ENCODE measurements at regions not wholly inside any gene's neighbourhood (a gene's known extent, or its start where the extent isn't known, plus 50 kb on each side); places are given as distances from the start of the nearest gene placed in this dataset.

GRCh38 chr2:16270441-16270840 lies 330.1 kb downstream of the MYCN start:
- Histone ChIP-seq H3K4me1 (no peaks in the 10 kb centered on the region), H3K9me3 (no peaks in the 10 kb centered on the region), H3K27me3 (no peaks in the 10 kb centered on the region), H3K4me3 (no peak overlapping the region), H3K36me3 (no peaks in the 10 kb centered on the region), H3K27ac (no peak overlapping the region)
- no peak for DNase-seq (ENCODE audit: low spot score in 2 of 2)
- WGBS = 88% methylated on average over 4 of the region's 4 CpGs
- TF ChIP-seq POLR2AphosphoS5 (IDR thresholded peaks at IDR 0.05) = no peak
- TF ChIP-seq POLR2A (IDR thresholded peaks at IDR 0.05) = no peak
- TF ChIP-seq EP300 (IDR thresholded peaks at IDR 0.05) = no peak
- TF ChIP-seq, protein P1, sequence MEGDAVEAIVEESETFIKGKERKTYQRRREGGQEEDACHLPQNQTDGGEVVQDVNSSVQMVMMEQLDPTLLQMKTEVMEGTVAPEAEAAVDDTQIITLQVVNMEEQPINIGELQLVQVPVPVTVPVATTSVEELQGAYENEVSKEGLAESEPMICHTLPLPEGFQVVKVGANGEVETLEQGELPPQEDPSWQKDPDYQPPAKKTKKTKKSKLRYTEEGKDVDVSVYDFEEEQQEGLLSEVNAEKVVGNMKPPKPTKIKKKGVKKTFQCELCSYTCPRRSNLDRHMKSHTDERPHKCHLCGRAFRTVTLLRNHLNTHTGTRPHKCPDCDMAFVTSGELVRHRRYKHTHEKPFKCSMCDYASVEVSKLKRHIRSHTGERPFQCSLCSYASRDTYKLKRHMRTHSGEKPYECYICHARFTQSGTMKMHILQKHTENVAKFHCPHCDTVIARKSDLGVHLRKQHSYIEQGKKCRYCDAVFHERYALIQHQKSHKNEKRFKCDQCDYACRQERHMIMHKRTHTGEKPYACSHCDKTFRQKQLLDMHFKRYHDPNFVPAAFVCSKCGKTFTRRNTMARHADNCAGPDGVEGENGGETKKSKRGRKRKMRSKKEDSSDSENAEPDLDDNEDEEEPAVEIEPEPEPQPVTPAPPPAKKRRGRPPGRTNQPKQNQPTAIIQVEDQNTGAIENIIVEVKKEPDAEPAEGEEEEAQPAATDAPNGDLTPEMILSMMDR (IDR thresholded peaks at IDR 0.05) = no peak

DNA sequence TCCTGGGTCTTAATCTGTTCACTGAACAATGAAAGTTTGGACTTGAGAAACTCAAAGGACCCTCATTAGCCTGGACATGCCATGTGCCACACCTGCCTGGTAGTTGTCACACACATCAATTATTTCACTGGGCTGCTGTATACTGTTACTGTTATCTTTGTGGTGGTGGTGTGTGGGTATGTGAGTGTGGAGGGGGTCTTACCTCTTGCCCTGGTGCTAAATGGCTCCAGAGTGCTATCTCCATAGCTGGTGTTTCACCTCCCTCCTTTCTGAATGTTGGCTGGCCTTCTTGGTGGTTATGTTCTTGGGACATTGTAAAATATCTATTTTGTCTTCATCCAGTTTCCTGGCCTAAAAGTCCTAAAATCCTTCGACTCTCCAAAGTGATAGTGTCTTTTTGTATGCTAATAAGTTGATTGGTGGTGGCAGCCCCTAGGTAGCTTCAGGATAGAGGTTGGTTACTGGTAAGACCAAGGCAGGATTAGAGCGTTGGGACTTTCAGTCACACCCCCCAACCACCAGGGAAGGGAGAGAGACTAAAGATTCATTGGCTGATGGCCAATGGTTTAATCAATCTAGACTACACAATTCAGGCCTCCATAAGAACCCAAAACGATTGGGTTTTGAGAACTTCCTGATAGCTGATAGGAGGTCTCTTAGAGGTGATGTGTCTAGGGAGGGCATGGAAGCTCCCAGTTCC lies 328.1 kb downstream of the MYCN start:
- H3K36me3 ChIP-seq = no peaks in the 10 kb centered on the region
- 76% methylated on average over 3 of the region's 3 CpGs for WGBS
- H3K27me3 ChIP-seq = no peaks in the 10 kb centered on the region
- no peak for DNase-seq (ENCODE audit: low spot score in 2 of 2)
- H3K27ac ChIP-seq = no peak overlapping the region
- H3K4me3 ChIP-seq = no peak overlapping the region
- H3K9me3 ChIP-seq = no peaks in the 10 kb centered on the region
- TF ChIP-seq POLR2AphosphoS5 (IDR thresholded peaks at IDR 0.05) = no peak
- TF ChIP-seq EP300 (IDR thresholded peaks at IDR 0.05) = no peak
- no peak for TF ChIP-seq POLR2A (IDR thresholded peaks at IDR 0.05)
- TF ChIP-seq, protein P1 (IDR thresholded peaks at IDR 0.05) = no peak
- no peaks in the 10 kb centered on the region for H3K4me1 ChIP-seq

DNA sequence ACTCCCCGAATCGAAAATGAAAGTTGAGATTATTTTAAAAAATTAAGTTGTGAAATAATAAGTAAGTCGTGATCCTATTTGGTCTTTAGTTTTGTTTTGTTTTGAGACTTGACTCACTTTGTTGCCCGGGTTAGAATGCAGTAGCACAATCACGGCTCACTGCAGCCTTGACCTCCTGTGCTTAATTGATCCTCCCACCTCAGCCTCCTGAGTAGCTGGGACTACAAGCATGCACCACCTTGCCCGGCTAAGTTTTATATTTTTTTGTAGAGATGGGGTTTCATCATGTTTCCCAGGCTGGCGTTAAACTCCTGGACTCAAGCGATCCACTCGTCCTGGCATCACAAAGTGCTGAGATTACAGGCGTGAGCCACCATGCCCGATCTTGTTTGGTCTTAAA lies 326.2 kb downstream of the MYCN start:
- H3K27me3 ChIP-seq = no peaks in the 10 kb centered on the region
- H3K4me1 ChIP-seq = no peaks in the 10 kb centered on the region
- TF ChIP-seq, protein P1 (IDR thresholded peaks at IDR 0.05) = no peak
- TF ChIP-seq EP300 (IDR thresholded peaks at IDR 0.05) (no peak), POLR2A (IDR thresholded peaks at IDR 0.05) (no peak), POLR2AphosphoS5 (IDR thresholded peaks at IDR 0.05) (no peak)
- WGBS = 86% methylated on average over 11 of the region's 11 CpGs
- H3K4me3 ChIP-seq = no peak overlapping the region
- no peaks in the 10 kb centered on the region for H3K36me3 ChIP-seq
- H3K27ac ChIP-seq = no peak overlapping the region
- no peaks in the 10 kb centered on the region for H3K9me3 ChIP-seq
- DNase-seq (ENCODE audit: low spot score in 2 of 2) = no peak

GRCh38 chr2:16264931-16265540 lies 324.7 kb downstream of the MYCN start:
- H3K4me3 ChIP-seq = no peak overlapping the region
- H3K9me3 ChIP-seq = no peaks in the 10 kb centered on the region
- no peaks in the 10 kb centered on the region for H3K4me1 ChIP-seq
- H3K36me3 ChIP-seq = no peaks in the 10 kb centered on the region
- H3K27ac ChIP-seq = no peak overlapping the region
- H3K27me3 ChIP-seq = no peaks in the 10 kb centered on the region
- no peak for TF ChIP-seq EP300 (IDR thresholded peaks at IDR 0.05)
- no peak for TF ChIP-seq POLR2A (IDR thresholded peaks at IDR 0.05)
- TF ChIP-seq, protein P1 (IDR thresholded peaks at IDR 0.05) = no peak
- TF ChIP-seq POLR2AphosphoS5 (IDR thresholded peaks at IDR 0.05) = no peak
- WGBS = 82% methylated on average over 4 of the region's 4 CpGs
- DNase-seq (ENCODE audit: low spot score in 2 of 2) = no peak

DNA sequence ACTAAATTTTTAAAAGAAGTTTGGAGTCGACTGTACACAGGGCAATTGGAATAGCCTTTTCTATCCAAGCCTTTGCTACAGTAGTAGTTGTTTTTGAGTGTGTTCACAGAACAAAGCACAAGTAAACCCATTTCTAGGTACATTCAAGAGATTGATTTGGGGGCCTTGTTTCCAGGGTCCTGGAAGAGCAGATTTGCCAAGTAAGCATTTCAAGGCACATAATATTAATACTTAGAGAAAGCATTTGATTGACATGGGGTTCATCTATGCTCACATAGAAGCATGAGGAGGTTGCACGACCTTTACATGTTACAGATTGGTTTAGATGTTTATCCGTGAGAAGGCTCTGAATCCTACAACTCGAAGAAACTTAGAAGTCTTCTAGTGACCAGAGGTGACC lies 324.1 kb downstream of the MYCN start:
- TF ChIP-seq POLR2AphosphoS5 (IDR thresholded peaks at IDR 0.05) (no peak), POLR2A (IDR thresholded peaks at IDR 0.05) (no peak), EP300 (IDR thresholded peaks at IDR 0.05) (no peak)
- TF ChIP-seq, protein P1 (IDR thresholded peaks at IDR 0.05) = no peak
- no peaks in the 10 kb centered on the region for H3K36me3 ChIP-seq
- H3K4me3 ChIP-seq = no peak overlapping the region
- WGBS = 95% methylated on average over 4 of the region's 4 CpGs
- H3K9me3 ChIP-seq = no peaks in the 10 kb centered on the region
- no peaks in the 10 kb centered on the region for H3K4me1 ChIP-seq
- H3K27me3 ChIP-seq = no peaks in the 10 kb centered on the region
- no peak for DNase-seq (ENCODE audit: low spot score in 2 of 2)
- no peak overlapping the region for H3K27ac ChIP-seq
